NCI-H2081 treated with DMSO at 0.1 percent for 48 hours (cell line): ENCODE measurements at regions not wholly inside any gene's neighbourhood (a gene's known extent, or its start where the extent isn't known, plus 50 kb on each side); places are given as distances from the start of the nearest gene placed in this dataset.
"Not testable (repeated sequence)": the region's sequence is repeated elsewhere in the genome, so short reads cannot be mapped to it uniquely, and the experiment has no call there.

ENCODE experiments used
- DNase-seq: peaks from one replicate; lab custom pipeline; 2025; lab: John Stamatoyannopoulos, UW

- DNase-seq = no peak
These were observed 303.0 kb upstream of the STAC start for GRCh38 chr3:36077320-36077719.

DNA sequence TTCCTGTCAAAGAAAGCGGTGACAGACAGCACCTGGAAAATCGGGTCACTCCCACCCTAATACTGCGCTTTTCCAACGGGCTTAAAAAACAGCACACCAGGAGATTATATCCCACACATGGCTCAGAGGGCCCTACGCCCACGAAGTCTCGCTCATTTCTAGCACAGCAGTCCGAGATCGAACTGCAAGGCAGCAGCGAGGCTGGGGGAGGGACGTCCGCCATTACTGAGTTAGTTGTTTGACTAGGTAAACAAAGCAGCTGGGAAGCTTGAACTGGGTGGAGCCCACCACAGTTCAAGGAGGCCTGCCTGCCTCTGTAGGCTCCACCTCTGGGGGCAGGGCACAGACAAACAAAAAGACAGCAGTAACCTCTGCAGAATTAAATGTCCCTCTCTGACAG, 297.3 kb upstream of the STAC start:
- not testable (repeated sequence) for DNase-seq

- no peak for DNase-seq
These were observed 285.1 kb upstream of the STAC start for GRCh38 chr3:36095238-36095637.

GRCh38 chr3:36097209-36097608, 283.1 kb upstream of the STAC start:
- no peak for DNase-seq

DNA sequence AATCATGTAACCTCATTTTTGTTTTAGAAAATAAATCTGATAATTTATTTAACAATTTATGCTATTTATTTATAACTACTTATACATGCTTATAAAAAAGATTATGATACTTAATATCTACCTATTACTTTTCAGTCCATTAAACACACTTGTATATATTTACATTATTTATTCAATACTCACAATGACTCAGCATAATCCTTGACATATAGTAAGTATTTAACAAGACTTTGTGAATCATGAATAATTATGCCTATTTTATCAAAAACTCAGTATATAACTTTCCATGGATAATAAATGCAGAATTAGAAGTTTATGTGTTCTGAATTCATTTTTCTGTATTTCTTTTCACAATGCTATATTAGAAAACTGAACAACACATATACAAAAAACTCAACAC, 266.0 kb upstream of the STAC start:
- DNase-seq = no peak

GRCh38 chr3:36124118-36124796, 256.0 kb upstream of the STAC start:
- DNase-seq = no peak

GRCh38 chr3:36132214-36132613, 248.1 kb upstream of the STAC start:
- no peak for DNase-seq

GRCh38 chr3:36135863-36136262, 244.4 kb upstream of the STAC start:
- DNase-seq = no peak

GRCh38 chr3:36142746-36143145, 237.6 kb upstream of the STAC start:
- DNase-seq = no peak

- no peak for DNase-seq
These were observed 233.9 kb upstream of the STAC start for GRCh38 chr3:36146404-36146803.

DNA sequence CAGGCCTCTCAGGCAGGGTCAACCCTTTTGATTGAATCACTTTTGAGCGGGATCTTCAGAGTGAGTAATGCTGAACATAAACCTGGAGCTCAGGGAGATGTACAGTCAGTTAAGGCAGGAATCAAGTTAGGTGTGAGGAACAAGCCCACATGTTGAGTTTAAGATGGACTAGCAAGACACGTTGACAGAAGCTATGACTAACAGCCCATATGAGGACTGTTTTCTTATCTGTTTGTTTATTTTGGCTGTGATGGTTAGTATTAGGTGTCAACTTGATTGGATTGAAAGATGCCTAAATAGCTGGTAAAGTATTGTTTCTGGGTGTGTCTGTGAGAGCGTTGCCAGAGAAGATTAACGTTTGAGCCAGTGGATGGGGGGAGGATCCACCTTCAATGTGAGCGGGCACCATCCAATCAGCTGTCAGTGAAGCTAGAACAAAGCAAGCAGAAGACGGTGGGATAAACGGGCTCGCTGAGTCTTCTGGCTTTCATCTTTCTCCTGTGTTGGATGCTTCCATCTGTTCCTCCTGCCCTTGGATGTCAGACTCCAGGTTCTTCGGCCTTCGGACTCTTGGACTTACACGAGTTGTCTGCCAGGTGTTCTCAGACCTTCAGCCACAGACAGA, 232.3 kb upstream of the STAC start:
- no peak for DNase-seq

- no peak for DNase-seq
These were observed 230.8 kb upstream of the STAC start for GRCh38 chr3:36149447-36149865.

DNA sequence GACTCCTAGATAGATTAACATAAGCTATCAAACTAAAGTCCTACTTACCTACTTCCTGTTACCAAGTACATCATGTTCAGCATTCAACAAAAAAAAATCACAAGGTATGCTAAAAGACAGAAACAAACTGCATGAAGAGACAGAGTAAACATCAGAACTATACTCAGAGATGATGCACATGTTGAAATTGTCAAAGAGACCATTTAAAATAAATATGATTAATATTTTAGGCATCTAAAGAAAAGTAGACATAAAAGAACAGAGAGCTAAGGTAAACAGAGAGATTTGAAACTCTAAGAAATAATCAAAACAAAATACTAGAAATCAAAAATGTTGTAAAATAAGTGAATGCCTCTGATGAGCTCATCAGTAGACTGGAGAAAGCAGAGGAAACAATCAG, 224.8 kb upstream of the STAC start:
- DNase-seq = no peak

DNA sequence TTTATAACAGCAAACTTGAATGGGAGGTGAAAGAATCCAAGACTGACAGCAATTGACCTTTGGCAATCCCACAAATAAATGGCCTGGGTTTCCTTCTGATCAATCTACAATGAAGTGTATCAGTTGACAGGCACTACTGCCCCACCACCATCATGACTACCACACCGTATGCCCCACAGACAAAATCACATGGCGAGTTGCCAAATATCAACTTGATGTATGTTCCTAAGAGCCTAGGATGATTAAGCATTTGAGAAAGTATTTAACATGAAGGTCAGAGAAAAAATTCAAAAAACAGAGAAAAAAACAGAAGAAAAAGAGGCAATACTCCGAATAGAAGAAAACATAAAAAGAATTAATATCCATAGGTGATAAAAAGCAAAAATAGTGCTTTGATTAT, 215.9 kb upstream of the STAC start:
- no peak for DNase-seq

DNA sequence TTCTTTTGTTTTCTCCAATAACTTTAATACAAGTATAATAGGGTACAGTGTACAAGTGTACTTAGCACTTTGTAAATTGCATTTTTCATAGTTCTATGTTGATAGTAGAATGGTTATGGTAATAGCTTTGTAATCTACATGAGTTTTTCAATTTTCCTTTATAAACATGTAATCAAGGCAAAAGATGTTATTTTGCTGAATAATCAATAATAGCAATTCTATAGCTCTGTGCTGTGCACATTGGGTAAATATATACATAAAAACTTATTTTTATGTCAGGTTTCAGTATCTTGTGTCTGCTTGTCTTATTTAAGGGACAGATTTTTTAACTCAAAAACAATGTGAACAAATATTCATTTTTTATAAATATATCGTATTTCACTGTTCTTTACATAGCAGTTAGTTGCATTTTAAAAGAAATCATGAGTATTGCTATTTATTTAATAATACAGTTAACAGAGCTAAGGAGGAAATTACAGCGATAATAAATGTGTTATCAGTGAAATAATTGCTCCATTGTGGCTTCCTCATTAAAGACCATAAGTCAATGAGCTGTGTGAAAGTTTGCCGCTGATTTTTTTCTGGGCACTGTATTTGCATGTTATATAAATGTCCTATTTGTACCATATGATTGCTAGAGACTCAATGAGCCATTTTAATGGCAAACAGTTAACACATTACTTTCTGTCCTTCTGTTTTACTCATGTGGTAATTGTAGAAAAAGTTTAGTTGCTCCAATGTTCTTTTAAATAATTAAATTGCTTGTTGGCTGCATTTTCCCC, 214.6 kb upstream of the STAC start:
- DNase-seq = no peak

GRCh38 chr3:36166477-36166876, 213.8 kb upstream of the STAC start:
- no peak for DNase-seq

- no peak for DNase-seq
These were observed 207.6 kb upstream of the STAC start for GRCh38 chr3:36172699-36173098.

DNA sequence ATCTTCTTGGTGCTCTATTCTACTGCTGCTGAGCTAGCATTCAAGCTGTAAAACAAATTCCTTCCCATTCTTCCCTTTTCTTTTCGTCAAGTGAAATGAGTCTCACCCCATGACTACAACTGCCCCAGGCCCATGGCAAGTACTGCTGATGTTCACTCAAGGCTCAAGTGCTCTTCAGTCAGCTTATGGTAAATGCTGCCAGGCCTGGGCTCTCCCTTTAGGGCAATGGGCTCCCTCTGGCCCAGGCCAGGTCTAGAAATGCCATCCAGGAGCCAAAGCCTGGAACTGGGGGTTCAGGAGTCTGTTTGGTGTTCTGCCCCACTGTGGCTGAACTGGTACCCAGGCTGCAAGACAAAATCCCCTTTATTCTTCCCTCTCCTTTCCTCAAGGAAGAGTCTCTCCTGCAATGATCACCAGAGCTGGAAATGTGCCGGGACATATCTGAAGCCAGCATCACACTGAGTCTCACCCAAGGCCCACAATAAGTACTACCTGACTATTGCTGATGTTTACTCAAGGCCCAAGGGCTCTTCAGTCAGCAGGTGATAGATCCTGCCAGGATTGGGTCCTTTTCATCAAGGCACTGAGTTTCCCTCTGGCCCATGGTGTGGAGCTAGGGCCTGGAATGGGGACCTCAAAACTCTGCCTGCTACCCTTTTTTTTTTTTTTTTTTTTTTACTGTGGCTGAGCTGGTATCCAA, 205.0 kb upstream of the STAC start:
- no peak for DNase-seq

DNA sequence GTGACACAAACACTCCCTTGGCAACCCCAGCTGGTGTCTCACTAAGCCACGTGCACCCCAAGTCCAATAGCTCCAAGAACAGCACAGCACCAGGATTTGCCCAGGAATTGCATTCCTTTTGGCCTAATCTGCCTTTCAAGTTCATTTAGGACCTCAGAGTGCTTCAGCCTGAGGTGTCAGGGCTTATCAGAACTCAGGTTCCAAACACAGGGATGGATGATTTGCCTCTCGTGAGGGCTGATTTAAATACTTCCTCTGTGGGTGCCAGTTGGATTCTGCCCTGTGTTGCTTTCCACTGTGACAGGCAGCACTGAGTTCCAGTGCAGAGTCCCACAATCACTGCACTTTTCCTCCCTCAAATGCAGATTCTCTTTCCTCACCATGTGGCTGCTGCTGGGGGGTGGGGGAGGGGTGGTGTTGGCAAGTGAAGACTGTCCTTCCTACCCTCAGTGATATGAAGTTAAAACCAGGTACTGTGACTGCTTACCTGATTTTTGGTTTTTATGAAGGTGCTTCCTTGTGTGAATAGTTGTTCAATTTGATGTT, 204.3 kb upstream of the STAC start:
- DNase-seq = no peak

GRCh38 chr3:36178018-36178417, 202.3 kb upstream of the STAC start:
- DNase-seq = no peak

GRCh38 chr3:36182024-36182423, 198.3 kb upstream of the STAC start:
- no peak for DNase-seq

DNA sequence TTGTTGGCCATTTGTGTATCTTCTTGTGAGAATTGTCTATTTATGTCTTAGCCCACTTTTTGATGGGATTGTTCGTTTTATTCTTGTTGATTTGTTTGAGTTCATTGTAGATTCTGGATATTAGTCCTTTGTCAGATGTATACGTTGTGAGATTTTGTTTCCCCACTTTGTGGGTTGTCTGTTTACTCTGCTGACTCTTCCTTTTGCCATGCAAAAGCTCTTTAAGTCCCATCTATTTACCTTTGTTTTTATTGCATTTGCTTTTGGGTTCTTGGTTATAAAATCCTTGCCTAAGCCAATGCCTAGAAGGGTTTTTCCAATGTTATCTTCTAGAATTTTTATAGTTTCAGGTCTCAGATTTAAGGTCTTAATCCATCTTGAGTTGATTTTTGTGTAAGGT, 193.1 kb upstream of the STAC start:
- DNase-seq = not testable (repeated sequence)
